GM12878 (cell line): ENCODE measurements at regions not wholly inside any gene's neighbourhood (a gene's known extent, or its start where the extent isn't known, plus 50 kb on each side); places are given as distances from the start of the nearest gene placed in this dataset.

Source experiments
- ATAC-seq: fragments of 200-7000 bp; cut with Tn5 transposase; 3 replicates; pipeline ENCODE4 v1.9.1; 2020; ENCODE audit warnings: mild to moderate bottlenecking, moderate library complexity
- BruUV-seq: library from RNA; stranded (reverse); fragments of 400-500 nt; replicated peaks from 2 replicates; lab custom pipeline; 2021; lab: Mats Ljungman, UMichigan
- CTCF ChIA-PET: fragments of 300-600 bp; sonication (Branson Sonifier 250); formaldehyde crosslinking; extraction: SDS; loops from one replicate; lab custom pipeline; 2021; ENCODE audit warnings: inconsistent platforms; lab: Yijun Ruan, JAX
- POLR2A ChIA-PET: fragments of 350-600 bp; formaldehyde crosslinking; extraction: SDS; loops from one replicate; lab custom pipeline; 2021; ENCODE audit warnings: inconsistent platforms; lab: Charles Lee
- RAD21 ChIA-PET: fragments of 300-600 bp; sonication (Branson Sonifier 250); formaldehyde crosslinking; loops from one replicate; lab custom pipeline; 2023; ENCODE audit warnings: antibody characterized with exemption; ENCODE audit not compliant: unreplicated experiment; lab: Charles Lee
- SMC1A ChIA-PET: fragments of 300-600 bp; sonication (Branson Sonifier 250); formaldehyde crosslinking; loops from one replicate; lab custom pipeline; 2023; ENCODE audit not compliant: unreplicated experiment, uncharacterized antibody; lab: Charles Lee
- DNase-seq: peaks from one replicate; pipeline ENCODE4 v3.0.0-alpha.2; 2011; ENCODE audit warnings: low read depth, low spot score
- FAIRE-seq: peaks from 3 replicates; lab custom pipeline; 2011; peaks lifted over from hg19 to GRCh38; lab: Jason Lieb, UNC
- H2AFZ ChIP-seq: 2 replicates; pipeline ENCODE4 v1.6.0; 2011; ENCODE audit warnings: low read depth, low read length, control low read depth; ENCODE audit not compliant: control insufficient read depth
- H3K27ac ChIP-seq: 2 replicates; pipeline ENCODE4 v1.5.1; 2011; ENCODE audit warnings: control low read depth; ENCODE audit not compliant: control insufficient read depth, insufficient read depth
- H3K27me3 ChIP-seq, 2 experiments: replicated peaks in 1 of 2; 2 replicates each; pipeline versions ENCODE4 v1.6.0 to v1.6.1; 2011; ENCODE audit warnings: low read length in 1 of 2; ENCODE audit not compliant: control insufficient read depth in 2 of 2, insufficient read depth in 2 of 2
- H3K36me3 ChIP-seq, 2 experiments: 2 replicates each; pipeline ENCODE4 v1.5.1; 2011; ENCODE audit warnings: low read length in 1 of 2; ENCODE audit not compliant: control insufficient read depth in 2 of 2, insufficient read depth in 2 of 2
- H3K4me1 ChIP-seq: 2 replicates; pipeline ENCODE4 v1.6.1; 2011; ENCODE audit warnings: mild to moderate bottlenecking, low read length, moderate library complexity, mixed read lengths; ENCODE audit not compliant: control insufficient read depth, insufficient read depth
- H3K4me2 ChIP-seq: 2 replicates; pipeline ENCODE4 v1.6.0; 2011; ENCODE audit warnings: control low read depth; ENCODE audit not compliant: control insufficient read depth, insufficient read depth
- H3K4me3 ChIP-seq: fragments of 200-600 bp; sonication (generic); 2 replicates; pipeline ENCODE4 v1.5.1; 2016
- H3K79me2 ChIP-seq: 2 replicates; pipeline ENCODE4 v1.6.0; 2011; ENCODE audit warnings: low read length; ENCODE audit not compliant: control insufficient read depth, insufficient read depth
- H3K9ac ChIP-seq: 2 replicates; pipeline ENCODE4 v1.8.0; 2011; ENCODE audit warnings: low read length, control low read depth, mixed read lengths; ENCODE audit not compliant: control insufficient read depth, insufficient read depth
- H3K9me3 ChIP-seq: replicated peaks from 3 replicates; pipeline ENCODE4 v1.5.1; 2011; ENCODE audit warnings: mild to moderate bottlenecking, low read length; ENCODE audit not compliant: control insufficient read depth, insufficient read depth
- H4K20me1 ChIP-seq: 2 replicates; pipeline ENCODE4 v1.6.0; 2011; ENCODE audit not compliant: control insufficient read depth, insufficient read depth
- CHD4 ChIP-seq: fragments of 200-600 bp; sonication (generic); IDR thresholded peaks from 2 replicates; pipeline ENCODE4 v1.6.1; 2016; ENCODE audit warnings: mild to moderate bottlenecking
- HDGF ChIP-seq: fragments of 450-650 bp; IDR thresholded peaks from 2 replicates; pipeline ENCODE4 v1.6.1; 2016; ENCODE audit warnings: antibody characterized with exemption
- MEF2B ChIP-seq: fragments of 450-650 bp; IDR thresholded peaks from 2 replicates; pipeline ENCODE4 v1.6.1; 2018; ENCODE audit warnings: mild to moderate bottlenecking, moderate library complexity; ENCODE audit not compliant: partially characterized antibody, poor library complexity, severe bottlenecking
- MYC ChIP-seq: IDR thresholded peaks from 2 replicates; pipeline ENCODE4 v1.6.1; 2011; ENCODE audit warnings: mild to moderate bottlenecking, low read length, moderate library complexity, inconsistent platforms; ENCODE audit not compliant: insufficient read depth, insufficient replicate concordance, insufficient read length, severe bottlenecking
- NRF1 ChIP-seq: conservative IDR thresholded peaks from 2 replicates; pipeline ENCODE4 v1.6.1; 2011; ENCODE audit warnings: mild to moderate bottlenecking, low read depth, low read length, improper control_type of control experiment
- RBBP5 ChIP-seq: fragments of 200-600 bp; sonication (generic); conservative IDR thresholded peaks from 2 replicates; pipeline ENCODE4 v1.6.1; 2016
- TARDBP ChIP-seq: IDR thresholded peaks from 2 replicates; pipeline ENCODE4 v1.6.1; 2016; ENCODE audit warnings: borderline replicate concordance
- WGBS: methylation state at CpG from one replicate; pipeline ENCODE4 v1.1.6; 2016; ENCODE audit warnings: low lambda C conversion rate; ENCODE audit not compliant: insufficient replicate concordance, insufficient coverage; ENCODE audit errors: missing lambda C conversion rate; 5-methylcytosine and 5-hydroxymethylcytosine counted together
- in situ Hi-C: fragments of 300-500 bp; cut with MboI; formaldehyde crosslinking; loops from 9 replicates; pipeline ENCODE4 v1.14.3; 2018; ENCODE audit warnings: mixed read lengths
- intact Hi-C: fragments of 100-400 bp; cut with micrococcal nuclease; formaldehyde crosslinking; loops from one replicate; pipeline ENCODE4 v1.14.2; 2022; ENCODE audit not compliant: unreplicated experiment
- TF ChIP-seq, protein P1 (sequence below): fragments of 450-650 bp; IDR thresholded peaks from 2 replicates; pipeline ENCODE4 v1.6.1; 2014; ENCODE audit warnings: mild to moderate bottlenecking

GRCh38 chr4:53672873-53673272 lies 81.6 kb upstream of the LNX1 start (continued):
- no peak for TF ChIP-seq MEF2B
- TF ChIP-seq RBBP5 = no peak
- TF ChIP-seq CHD4 = no peak
- TF ChIP-seq, protein P1, sequence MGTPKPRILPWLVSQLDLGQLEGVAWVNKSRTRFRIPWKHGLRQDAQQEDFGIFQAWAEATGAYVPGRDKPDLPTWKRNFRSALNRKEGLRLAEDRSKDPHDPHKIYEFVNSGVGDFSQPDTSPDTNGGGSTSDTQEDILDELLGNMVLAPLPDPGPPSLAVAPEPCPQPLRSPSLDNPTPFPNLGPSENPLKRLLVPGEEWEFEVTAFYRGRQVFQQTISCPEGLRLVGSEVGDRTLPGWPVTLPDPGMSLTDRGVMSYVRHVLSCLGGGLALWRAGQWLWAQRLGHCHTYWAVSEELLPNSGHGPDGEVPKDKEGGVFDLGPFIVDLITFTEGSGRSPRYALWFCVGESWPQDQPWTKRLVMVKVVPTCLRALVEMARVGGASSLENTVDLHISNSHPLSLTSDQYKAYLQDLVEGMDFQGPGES = no peak
- TF ChIP-seq NRF1 = no peak
- no peak for TF ChIP-seq HDGF

DNA sequence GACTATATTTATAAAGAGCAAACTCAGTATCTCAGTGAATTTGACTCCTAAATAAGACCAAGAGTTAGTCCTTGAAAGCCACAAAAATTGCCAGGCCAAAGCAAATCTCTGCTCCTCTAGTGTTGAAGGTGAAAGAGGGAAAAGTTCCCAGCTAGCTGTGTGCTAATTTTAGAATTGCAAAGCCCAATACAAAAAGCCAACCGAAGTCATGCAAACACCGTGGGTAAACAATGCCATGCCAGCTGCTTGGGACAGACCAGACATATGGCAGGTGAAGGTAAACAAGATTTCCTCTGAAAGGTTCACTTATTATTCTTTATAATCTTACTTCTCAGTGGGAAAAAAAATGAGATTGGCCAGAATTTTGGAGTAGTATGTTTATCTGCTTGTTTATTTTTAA lies 80.5 kb upstream of the LNX1 start:
- Histone ChIP-seq H3K36me3 (no peaks in the 10 kb centered on the region), H3K4me1 (no peaks in the 10 kb centered on the region), H3K4me2 (no peak overlapping the region), H3K27me3 (no peaks in the 10 kb centered on the region; a peak in 1 of 4 replicates), H3K9ac (no peak overlapping the region), H4K20me1 (no peaks in the 10 kb centered on the region), H3K79me2 (no peaks in the 10 kb centered on the region), H3K9me3 (no peaks in the 10 kb centered on the region; the same call in 1 of the 3 replicates), H2AFZ (no peak overlapping the region)
- 61% methylated on average over 2 of the region's 2 CpGs for WGBS
- ATAC-seq (no peak), DNase-seq (no peak)
- ChIA-PET RAD21 (no interaction called here), POLR2A (no interaction called here), CTCF (interaction anchor here (0.6 to 1.7 kb wide), 4 partner anchors 10 to 49 kb away, joined by 3 to 7 read pairs (median 4); no protein-coding TSS in a partner anchor), SMC1A (interaction anchor here (1.0 to 2.2 kb wide), 4 partner anchors 9 to 18 kb away, joined by 3 to 14 read pairs (median 4); no protein-coding TSS in a partner anchor)
- intact Hi-C loops = no loop called here
- in situ Hi-C loops = no loop called here
- TF ChIP-seq MYC = no peak
- TF ChIP-seq TARDBP = no peak
- TF ChIP-seq, all 136 proteins: peak for 0
- BruUV-seq = no TSS peak
- Histone ChIP-seq H3K27ac (no peak overlapping the region), H3K4me3 (no peak overlapping the region)
- no peak for FAIRE-seq
